Stimulated activated naive CD8-positive, alpha-beta T cell treated with anti-CD3 and anti-CD28 coated beads, Interleukin-15, Interleukin-2, amounts not matched to agents 100 U/mL and 50 U/mL, for 24 hours (primary cell): ENCODE measurements at regions not wholly inside any gene's neighbourhood (a gene's known extent, or its start where the extent isn't known, plus 50 kb on each side); places are given as distances from the start of the nearest gene placed in this dataset.

ENCODE experiments used
- ATAC-seq: fragments of 150-1000 bp; cut with Tn5 transposase; one replicate; pipeline ENCODE4 v1.10.0; 2021
- DNase-seq: peaks from one replicate; pipeline ENCODE4 v3.0.0; 2021

DNA sequence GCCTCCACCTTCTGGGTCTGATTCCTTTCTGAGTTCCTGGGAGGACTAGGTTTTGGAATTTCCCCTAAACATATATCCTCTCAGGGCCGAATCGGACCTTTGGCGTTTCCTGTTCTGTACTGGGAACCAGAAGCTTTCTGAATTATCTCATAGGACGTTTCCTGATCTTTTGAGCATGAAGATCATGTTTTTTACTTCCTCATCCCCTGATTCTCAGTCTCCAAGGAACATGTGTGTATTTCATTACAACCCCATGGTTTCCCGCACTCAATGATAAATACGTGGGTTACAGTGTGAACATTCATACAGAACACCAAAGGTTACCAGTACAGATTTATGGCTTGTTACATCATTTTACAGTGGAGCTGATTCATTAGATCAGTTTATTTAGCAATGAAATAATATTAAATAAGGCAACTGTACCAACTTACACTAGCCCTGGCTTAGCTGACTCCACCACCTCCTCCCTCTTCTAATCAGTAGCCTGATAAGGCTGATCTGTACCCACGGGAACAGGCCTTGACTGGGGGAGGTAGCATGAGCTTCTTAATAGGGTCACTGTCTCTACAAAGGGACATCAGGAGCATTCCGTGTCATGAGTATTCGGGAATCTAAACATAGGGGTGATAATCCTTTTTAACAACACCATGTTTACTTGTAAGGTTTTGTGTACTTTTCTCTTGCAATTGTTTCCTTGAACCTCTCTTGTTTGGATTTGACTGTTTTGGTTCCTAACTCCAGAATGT lies 57.8 kb upstream of the ERRFI1 start:
- no peak for ATAC-seq
- DNase-seq: no peak

DNA sequence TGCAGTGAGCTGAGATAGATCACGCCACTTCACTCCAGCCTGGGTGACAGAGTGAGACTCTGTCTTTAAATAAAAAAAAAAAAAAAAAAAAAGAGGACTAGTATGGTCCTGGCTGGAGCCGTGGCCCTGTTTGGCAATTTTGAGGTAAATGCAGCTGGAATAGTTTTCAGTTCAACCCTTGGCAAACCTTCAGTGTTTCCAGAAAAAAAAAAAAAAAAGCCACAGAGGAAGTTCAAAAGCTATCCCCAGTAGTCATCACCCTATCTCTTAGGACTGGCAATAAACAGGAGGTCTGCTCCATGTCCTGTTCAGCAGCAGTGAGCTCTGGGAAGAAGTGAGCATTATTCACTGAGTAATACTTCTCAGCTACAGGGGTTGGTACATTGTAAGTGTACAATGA lies 56.8 kb upstream of the ERRFI1 start:
- no peak for ATAC-seq
- DNase-seq: no peak

DNA sequence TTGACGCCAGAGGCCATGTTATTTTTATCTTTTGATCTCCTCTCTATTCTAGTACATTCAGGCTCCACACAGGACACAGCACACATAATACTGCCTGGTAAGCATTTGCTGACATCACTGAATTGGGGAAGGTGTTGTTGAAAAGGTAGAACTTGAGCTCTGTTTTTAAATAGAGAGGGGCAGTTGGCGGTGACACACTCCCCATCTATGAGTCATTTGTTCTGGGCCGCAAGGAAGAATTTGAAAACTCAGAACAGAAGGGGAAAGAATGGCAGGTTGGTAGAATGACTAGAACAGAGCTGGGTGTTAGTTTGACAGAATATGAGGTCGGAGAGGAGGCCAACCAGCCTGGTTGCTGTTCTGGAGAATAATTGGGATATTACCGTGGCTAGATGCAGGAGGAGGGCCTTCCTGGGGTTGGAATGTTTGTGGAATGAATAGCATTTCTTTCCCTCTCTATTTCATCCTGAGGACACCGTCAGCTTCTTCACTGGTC lies 52.1 kb upstream of the ERRFI1 start:
- no peak for DNase-seq

DNA sequence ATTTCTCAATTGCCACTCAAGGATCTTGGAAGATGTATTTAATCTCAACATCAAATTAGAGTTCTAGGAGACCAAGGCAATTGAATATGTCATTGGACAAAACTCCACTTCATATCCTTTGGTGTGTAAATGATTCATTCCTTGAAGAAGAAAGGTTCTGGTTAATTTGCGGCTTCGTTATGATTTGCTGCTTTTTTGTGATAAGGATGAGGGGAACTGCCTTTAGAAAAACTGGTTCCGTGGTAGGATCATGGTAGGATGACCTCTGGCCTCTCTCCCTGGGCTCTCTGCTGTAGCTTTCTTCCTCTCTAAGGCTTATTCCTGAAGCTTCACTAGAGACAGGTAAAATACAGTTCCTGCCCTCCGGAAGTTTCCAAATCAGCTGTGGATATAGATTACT lies 51.5 kb upstream of the ERRFI1 start:
- ATAC-seq (no peak), DNase-seq (no peak)

More for the DNA sequence above, 52.1 kb upstream of the ERRFI1 start:
- ATAC-seq: peak; percentile 55

DNA sequence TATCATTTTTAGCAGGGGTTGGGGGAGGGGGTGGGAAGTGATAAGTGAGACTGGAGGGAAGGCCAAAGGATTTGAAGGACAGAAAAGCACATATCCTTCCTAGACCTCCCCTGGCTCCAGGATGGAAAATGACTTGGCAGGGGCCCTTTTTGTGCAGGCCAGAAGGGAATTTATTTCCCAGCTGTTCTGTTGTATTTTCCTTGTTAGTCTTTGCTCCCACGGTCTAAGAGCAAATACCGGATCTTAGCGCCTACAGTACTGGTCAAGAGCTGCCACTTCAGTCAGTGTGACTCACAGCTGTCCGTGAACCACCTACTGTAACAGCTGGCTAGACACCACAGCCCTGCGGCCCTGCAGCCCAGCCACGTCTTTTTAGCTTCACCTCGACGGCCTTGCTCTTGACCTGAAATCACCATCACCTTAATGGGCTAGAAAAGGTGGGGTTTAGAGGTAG lies 51.0 kb upstream of the ERRFI1 start:
- ATAC-seq (no peak), DNase-seq (no peak)

DNA sequence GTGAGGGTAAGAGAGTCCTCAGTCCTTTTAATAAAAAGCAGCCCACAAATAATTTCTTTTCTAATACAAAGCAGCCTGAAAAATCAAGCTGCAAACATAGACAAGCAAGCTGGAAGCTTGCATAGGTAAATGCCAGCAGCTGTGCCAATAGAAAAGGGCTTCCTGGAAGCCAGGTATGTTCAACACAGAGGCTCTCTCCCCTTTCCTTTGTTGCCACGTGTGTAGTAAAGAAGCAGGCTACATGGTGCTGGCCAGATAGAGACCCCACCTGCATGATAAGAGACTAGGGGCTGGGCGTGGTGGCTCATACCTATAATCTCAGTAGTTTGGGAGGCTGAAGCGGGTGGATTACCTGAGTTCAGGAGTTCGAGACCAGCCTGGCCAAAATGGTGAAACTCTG lies 50.1 kb upstream of the ERRFI1 start:
- ATAC-seq (no peak), DNase-seq (no peak)
